K562 (cell line): ENCODE measurements at regions not wholly inside any gene's neighbourhood (a gene's known extent, or its start where the extent isn't known, plus 50 kb on each side); places are given as distances from the start of the nearest gene placed in this dataset.

ENCODE experiments used
- BDP1 ChIP-seq: IDR thresholded peaks from 3 replicates; pipeline ENCODE4 v1.6.1; 2011; ENCODE audit not compliant: insufficient read length, insufficient read depth
- ETS1 ChIP-seq: conservative IDR thresholded peaks from 2 replicates; pipeline ENCODE4 v1.6.1; 2011; ENCODE audit warnings: low read depth, mild to moderate bottlenecking, low read length; ENCODE audit not compliant: control insufficient read depth
- FIP1L1 ChIP-seq: fragments of 200-400 bp; formaldehyde crosslinking; IDR thresholded peaks from 2 replicates; pipeline ENCODE4 v1.6.1; 2018; ENCODE audit warnings: mild to moderate bottlenecking, low read depth, low read length; ENCODE audit not compliant: poor library complexity, severe bottlenecking
- KAT8 ChIP-seq: fragments of 450-650 bp; IDR thresholded peaks from 2 replicates; pipeline ENCODE4 v1.6.1; 2016; ENCODE audit warnings: low read depth, mild to moderate bottlenecking
- MCM2 ChIP-seq: fragments of 450-650 bp; IDR thresholded peaks from 2 replicates; pipeline ENCODE4 v1.6.1; 2017; ENCODE audit warnings: low read depth, mild to moderate bottlenecking
- NEUROD1 ChIP-seq: fragments of 150-350 bp; IDR thresholded peaks from 2 replicates; pipeline ENCODE4 v1.6.1; 2014; ENCODE audit warnings: borderline replicate concordance, low read length, low read depth; ENCODE audit not compliant: partially characterized antibody
- POLR3G ChIP-seq: IDR thresholded peaks from 2 replicates; pipeline ENCODE4 v1.6.1; 2011; ENCODE audit not compliant: insufficient read length, insufficient replicate concordance; ENCODE audit errors: extremely low read depth
- SMARCA5 ChIP-seq: fragments of 450-650 bp; IDR thresholded peaks from 2 replicates; pipeline ENCODE4 v1.6.1; 2016
- SNIP1 ChIP-seq: fragments of 450-650 bp; IDR thresholded peaks from 2 replicates; pipeline ENCODE4 v1.7.1; 2017; ENCODE audit warnings: low read depth, mild to moderate bottlenecking
- SRSF9 ChIP-seq: fragments of 200-400 bp; formaldehyde crosslinking; IDR thresholded peaks from 2 replicates; pipeline ENCODE4 v1.6.1; 2017; ENCODE audit warnings: low read depth, low read length, borderline replicate concordance
- SUPT5H ChIP-seq: fragments of 450-650 bp; IDR thresholded peaks from 2 replicates; pipeline ENCODE4 v1.6.1; 2016

- TF ChIP-seq BDP1 = no peak
- TF ChIP-seq SMARCA5 = no peak
- TF ChIP-seq POLR3G = no peak
- no peak for TF ChIP-seq SNIP1
- no peak for TF ChIP-seq ETS1
- peak; percentile 27 for TF ChIP-seq SUPT5H
- TF ChIP-seq FIP1L1 = no peak
- no peak for TF ChIP-seq KAT8
- TF ChIP-seq SRSF9 = no peak
- TF ChIP-seq MCM2 = no peak
- TF ChIP-seq NEUROD1 = no peak
Measured at GRCh38 chr6:146914489-146915483, 289.4 kb upstream of the STXBP5 start (continued).
